ENCODE measurements at regions not wholly inside any gene's neighbourhood (a gene's known extent, or its start where the extent isn't known, plus 50 kb on each side); places are given as distances from the start of the nearest gene placed in this dataset.

DNA sequence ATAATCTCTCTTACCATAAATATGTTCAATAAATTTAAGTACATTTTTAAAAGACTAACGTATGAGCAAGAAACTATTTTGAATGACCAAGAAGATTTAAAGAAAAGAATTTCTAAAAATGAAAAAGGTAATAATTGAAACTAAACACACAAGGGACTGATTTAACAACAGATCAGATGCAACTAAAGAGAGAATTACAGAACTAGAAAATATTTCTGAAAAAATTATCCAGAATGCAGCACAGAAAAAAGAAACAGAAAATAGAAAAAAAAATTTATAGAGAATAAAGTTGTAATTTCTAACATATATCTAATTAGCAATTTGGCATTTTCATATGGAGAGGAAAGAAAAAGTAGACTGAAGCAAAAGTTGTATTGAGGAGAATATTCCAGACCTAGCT, 269.3 kb downstream of the TLE1 start:
- H3K9ac ChIP-seq (replicated peaks; ENCODE audit: extremely low read depth, insufficient read depth, low read length) = no peak overlapping the region
- H3K79me2 ChIP-seq (ENCODE audit: control insufficient read depth, insufficient read depth, low read length) = no peaks in the 10 kb centered on the region
- H3K27ac ChIP-seq (ENCODE audit: insufficient read depth, low read depth, low read length) = no peak overlapping the region
- ChIA-PET CTCF (no interaction called here), POLR2A (no interaction called here)
- dilution Hi-C loops (cut with MboI; ENCODE audit: extremely low pct_ligation_motif_present, low sequenced_read_pairs) (no loop called here), intact Hi-C loops (cut with micrococcal nuclease) (no loop called here)
- H3K4me3 ChIP-seq (replicated peaks in 1 of 3; ENCODE audit: insufficient read depth in 1 of 3, low read depth in 1 of 3, low read length in 3 of 3) = no peak overlapping the region
- H3K36me3 ChIP-seq (ENCODE audit: control insufficient read depth in 2 of 2, extremely low read depth in 1 of 2, insufficient read depth in 2 of 2, low read length in 2 of 2) = no peaks in the 10 kb centered on the region
- no peaks in the 10 kb centered on the region for H3K4me1 ChIP-seq (ENCODE audit: control insufficient read depth, extremely low read depth, insufficient read depth, low read length)
- no peak overlapping the region for H3K4me2 ChIP-seq (ENCODE audit: insufficient read depth, low read length)
- FAIRE-seq (no peak), DNase-seq (ENCODE audit: low read depth, low spot score) (no peak)
- no TSS peak for BruUV-seq (replicated peaks)
- H4K20me1 ChIP-seq (replicated peaks; ENCODE audit: control insufficient read depth, extremely low read depth, insufficient read depth, low read length) = no peaks in the 10 kb centered on the region
- no peak for TF ChIP-seq JUN (IDR thresholded peaks at IDR 0.05; ENCODE audit: borderline replicate concordance, insufficient read depth, insufficient read length, low read depth)
- no peak for TF ChIP-seq POLR2A (IDR thresholded peaks at IDR 0.05; ENCODE audit: low read depth, low read length)
- TF ChIP-seq, protein P1, sequence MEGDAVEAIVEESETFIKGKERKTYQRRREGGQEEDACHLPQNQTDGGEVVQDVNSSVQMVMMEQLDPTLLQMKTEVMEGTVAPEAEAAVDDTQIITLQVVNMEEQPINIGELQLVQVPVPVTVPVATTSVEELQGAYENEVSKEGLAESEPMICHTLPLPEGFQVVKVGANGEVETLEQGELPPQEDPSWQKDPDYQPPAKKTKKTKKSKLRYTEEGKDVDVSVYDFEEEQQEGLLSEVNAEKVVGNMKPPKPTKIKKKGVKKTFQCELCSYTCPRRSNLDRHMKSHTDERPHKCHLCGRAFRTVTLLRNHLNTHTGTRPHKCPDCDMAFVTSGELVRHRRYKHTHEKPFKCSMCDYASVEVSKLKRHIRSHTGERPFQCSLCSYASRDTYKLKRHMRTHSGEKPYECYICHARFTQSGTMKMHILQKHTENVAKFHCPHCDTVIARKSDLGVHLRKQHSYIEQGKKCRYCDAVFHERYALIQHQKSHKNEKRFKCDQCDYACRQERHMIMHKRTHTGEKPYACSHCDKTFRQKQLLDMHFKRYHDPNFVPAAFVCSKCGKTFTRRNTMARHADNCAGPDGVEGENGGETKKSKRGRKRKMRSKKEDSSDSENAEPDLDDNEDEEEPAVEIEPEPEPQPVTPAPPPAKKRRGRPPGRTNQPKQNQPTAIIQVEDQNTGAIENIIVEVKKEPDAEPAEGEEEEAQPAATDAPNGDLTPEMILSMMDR (IDR thresholded peaks at IDR 0.05; ENCODE audit: extremely low read depth in 1 of 2, insufficient read depth in 1 of 2, low read depth in 1 of 2, low read length in 2 of 2) = no peak
- TF ChIP-seq, protein P2, sequence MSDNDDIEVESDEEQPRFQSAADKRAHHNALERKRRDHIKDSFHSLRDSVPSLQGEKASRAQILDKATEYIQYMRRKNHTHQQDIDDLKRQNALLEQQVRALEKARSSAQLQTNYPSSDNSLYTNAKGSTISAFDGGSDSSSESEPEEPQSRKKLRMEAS (IDR thresholded peaks at IDR 0.05; ENCODE audit: insufficient read depth, insufficient read length) = no peak
- TF ChIP-seq POLR2AphosphoS5 (IDR thresholded peaks at IDR 0.05; ENCODE audit: insufficient read depth, low read depth, low read length) = no peak
- no peak for TF ChIP-seq GATA2 (IDR thresholded peaks at IDR 0.05; ENCODE audit: insufficient read depth, insufficient read length, low read depth, low read length)
- TF ChIP-seq MYC (IDR thresholded peaks at IDR 0.05; ENCODE audit: low read depth, low read length) = no peak
- TF ChIP-seq FOS (IDR thresholded peaks at IDR 0.05; ENCODE audit: borderline replicate concordance, insufficient read depth, low read length) = no peak
- no peak for TF ChIP-seq EZH2 (IDR thresholded peaks at IDR 0.05; ENCODE audit: borderline replicate concordance, low read depth, low read length, severe bottlenecking)
- no peaks in the 10 kb centered on the region for H3K27me3 ChIP-seq (ENCODE audit: control insufficient read depth in 2 of 2, insufficient read depth in 2 of 2, low read length in 2 of 2)
- H3K9me1 ChIP-seq (replicated peaks; ENCODE audit: control insufficient read depth, extremely low read depth, insufficient read depth, low read length) = no peaks in the 10 kb centered on the region
- no peak overlapping the region for H2AFZ ChIP-seq (ENCODE audit: low read depth, low read length)
- H3K9me3 ChIP-seq (replicated peaks; ENCODE audit: control insufficient read depth, insufficient read depth, low read length) = no peaks in the 10 kb centered on the region
